Neural progenitor cell (in vitro differentiated cells): ENCODE measurements at regions not wholly inside any gene's neighbourhood (a gene's known extent, or its start where the extent isn't known, plus 50 kb on each side); places are given as distances from the start of the nearest gene placed in this dataset.

Experiments used
- DNase-seq: peaks from one replicate; pipeline ENCODE4 v3.0.0-alpha.2; 2016; ENCODE audit warnings: low spot score
- H2AFZ ChIP-seq: fragments of 200-600 bp; sonication (generic); replicated peaks from 2 replicates; pipeline ENCODE4 v1.6.1; 2016; ENCODE audit warnings: antibody characterized with exemption
- H3F3A ChIP-seq: fragments of 200-600 bp; sonication (generic); 2 replicates; pipeline ENCODE4 v1.6.1; 2016; ENCODE audit warnings: antibody characterized with exemption, low read depth
- H3K27ac ChIP-seq: fragments of 200-600 bp; sonication (generic); 2 replicates; pipeline ENCODE4 v1.5.1; 2016; ENCODE audit warnings: mild to moderate bottlenecking
- H3K27me3 ChIP-seq: fragments of 200-600 bp; sonication (generic); 2 replicates; pipeline ENCODE4 v1.6.1; 2016; ENCODE audit warnings: mild to moderate bottlenecking, moderate library complexity
- H3K36me3 ChIP-seq: fragments of 200-600 bp; sonication (generic); 2 replicates; pipeline ENCODE4 v1.5.1; 2016
- H3K4me1 ChIP-seq: fragments of 200-600 bp; sonication (generic); 2 replicates; pipeline ENCODE4 v1.6.1; 2016; ENCODE audit warnings: mixed run types
- H3K4me2 ChIP-seq: fragments of 200-600 bp; sonication (generic); 2 replicates; pipeline ENCODE4 v1.6.1; 2016
- H3K4me3 ChIP-seq: fragments of 200-600 bp; sonication (generic); 2 replicates; pipeline ENCODE4 v1.5.1; 2016
- H3K79me2 ChIP-seq: fragments of 200-600 bp; sonication (generic); 2 replicates; pipeline ENCODE4 v1.6.1; 2016; ENCODE audit warnings: low read depth
- H3K9ac ChIP-seq: fragments of 200-600 bp; sonication (generic); 2 replicates; pipeline ENCODE4 v1.6.1; 2016
- H3K9me3 ChIP-seq: fragments of 200-600 bp; sonication (generic); 2 replicates; pipeline ENCODE4 v1.5.1; 2016; ENCODE audit warnings: low read depth
- H4K20me1 ChIP-seq: fragments of 200-600 bp; sonication (generic); 2 replicates; pipeline ENCODE4 v1.6.1; 2016; ENCODE audit warnings: low read depth
- H3K27ac Mint-ChIP-seq: 3 replicates; pipeline ENCODE4 v1.8.0; 2021; ENCODE audit warnings: mixed read lengths
- H3K27me3 Mint-ChIP-seq: 2 replicates; pipeline ENCODE4 v1.8.0; 2022; ENCODE audit warnings: low read depth, mild to moderate bottlenecking, inconsistent platforms, moderate library complexity, mixed read lengths; ENCODE audit not compliant: insufficient read depth
- H3K36me3 Mint-ChIP-seq: 3 replicates; pipeline ENCODE4 v1.8.0; 2021; ENCODE audit warnings: mixed read lengths
- H3K4me1 Mint-ChIP-seq: 3 replicates; pipeline ENCODE4 v1.8.0; 2021; ENCODE audit warnings: mixed read lengths
- H3K4me3 Mint-ChIP-seq: 3 replicates; pipeline ENCODE4 v1.8.0; 2021; ENCODE audit warnings: mild to moderate bottlenecking, moderate library complexity, mixed read lengths
- H3K9me3 Mint-ChIP-seq: 3 replicates; pipeline ENCODE4 v1.8.0; 2020; ENCODE audit warnings: mixed read lengths
- EZH2 ChIP-seq: fragments of 200-600 bp; sonication (generic); IDR thresholded peaks from 2 replicates; pipeline ENCODE4 v1.6.1; 2017; ENCODE audit warnings: antibody characterized with exemption, mild to moderate bottlenecking, moderate library complexity
- EZH2phosphoT487 ChIP-seq: fragments of 200-600 bp; sonication (generic); IDR thresholded peaks from 2 replicates; pipeline ENCODE4 v1.6.1; 2017; ENCODE audit warnings: antibody characterized with exemption
- TF ChIP-seq, protein P1 (sequence below): fragments of 200-600 bp; sonication (generic); IDR thresholded peaks from 2 replicates; pipeline ENCODE4 v1.5.1; 2017; ENCODE audit warnings: antibody characterized with exemption, mild to moderate bottlenecking

GRCh38 chr7:155886391-155887173 lies 74.3 kb upstream of the SHH start:
- TF ChIP-seq, protein P1, sequence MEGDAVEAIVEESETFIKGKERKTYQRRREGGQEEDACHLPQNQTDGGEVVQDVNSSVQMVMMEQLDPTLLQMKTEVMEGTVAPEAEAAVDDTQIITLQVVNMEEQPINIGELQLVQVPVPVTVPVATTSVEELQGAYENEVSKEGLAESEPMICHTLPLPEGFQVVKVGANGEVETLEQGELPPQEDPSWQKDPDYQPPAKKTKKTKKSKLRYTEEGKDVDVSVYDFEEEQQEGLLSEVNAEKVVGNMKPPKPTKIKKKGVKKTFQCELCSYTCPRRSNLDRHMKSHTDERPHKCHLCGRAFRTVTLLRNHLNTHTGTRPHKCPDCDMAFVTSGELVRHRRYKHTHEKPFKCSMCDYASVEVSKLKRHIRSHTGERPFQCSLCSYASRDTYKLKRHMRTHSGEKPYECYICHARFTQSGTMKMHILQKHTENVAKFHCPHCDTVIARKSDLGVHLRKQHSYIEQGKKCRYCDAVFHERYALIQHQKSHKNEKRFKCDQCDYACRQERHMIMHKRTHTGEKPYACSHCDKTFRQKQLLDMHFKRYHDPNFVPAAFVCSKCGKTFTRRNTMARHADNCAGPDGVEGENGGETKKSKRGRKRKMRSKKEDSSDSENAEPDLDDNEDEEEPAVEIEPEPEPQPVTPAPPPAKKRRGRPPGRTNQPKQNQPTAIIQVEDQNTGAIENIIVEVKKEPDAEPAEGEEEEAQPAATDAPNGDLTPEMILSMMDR, result no peak
- TF ChIP-seq EZH2 (no peak), EZH2phosphoT487 (no peak)
- Histone ChIP-seq H3K27ac (no peak overlapping the region), H2AFZ (no peak overlapping the region), H3K27me3 (no peaks in the 10 kb centered on the region), H4K20me1 (no peaks in the 10 kb centered on the region), H3K36me3 (no peaks in the 10 kb centered on the region), H3K9me3 (no peaks in the 10 kb centered on the region), H3K9ac (no peak overlapping the region), H3K4me1 (peaks cover 9% of the 10 kb centered on the region), H3K4me2 (no peak overlapping the region), H3K4me3 (no peak overlapping the region), H3F3A (no peaks in the 10 kb centered on the region), H3K79me2 (no peaks in the 10 kb centered on the region)
- Mint-ChIP-seq H3K27ac (no peak overlapping the region), H3K9me3 (peaks cover 15% of the 10 kb centered on the region), H3K27me3 (peaks cover 2% of the 10 kb centered on the region), H3K4me1 (peaks cover 13% of the 10 kb centered on the region), H3K36me3 (no peaks in the 10 kb centered on the region), H3K4me3 (no peak overlapping the region)
- no peak for DNase-seq

GRCh38 chr7:155885167-155886155 lies 73.2 kb upstream of the SHH start:
- Mint-ChIP-seq H3K4me1 (peaks cover 13% of the 10 kb centered on the region), H3K9me3 (peaks cover 12% of the 10 kb centered on the region), H3K4me3 (no peak overlapping the region), H3K36me3 (no peaks in the 10 kb centered on the region), H3K27me3 (peaks cover 2% of the 10 kb centered on the region), H3K27ac (peak overlapping the region; percentile 36)
- Histone ChIP-seq H3K4me1 (peaks cover 9% of the 10 kb centered on the region), H3K9me3 (no peaks in the 10 kb centered on the region), H3K27me3 (no peaks in the 10 kb centered on the region), H3K4me2 (no peak overlapping the region), H4K20me1 (no peaks in the 10 kb centered on the region), H2AFZ (peak overlapping the region; percentile 90), H3K79me2 (no peaks in the 10 kb centered on the region), H3K36me3 (no peaks in the 10 kb centered on the region), H3K4me3 (no peak overlapping the region), H3K9ac (no peak overlapping the region), H3K27ac (no peak overlapping the region), H3F3A (no peaks in the 10 kb centered on the region)
- peak; percentile 45 for DNase-seq
- TF ChIP-seq EZH2phosphoT487 (no peak), EZH2 (no peak)
- TF ChIP-seq, protein P1, result no peak

DNA sequence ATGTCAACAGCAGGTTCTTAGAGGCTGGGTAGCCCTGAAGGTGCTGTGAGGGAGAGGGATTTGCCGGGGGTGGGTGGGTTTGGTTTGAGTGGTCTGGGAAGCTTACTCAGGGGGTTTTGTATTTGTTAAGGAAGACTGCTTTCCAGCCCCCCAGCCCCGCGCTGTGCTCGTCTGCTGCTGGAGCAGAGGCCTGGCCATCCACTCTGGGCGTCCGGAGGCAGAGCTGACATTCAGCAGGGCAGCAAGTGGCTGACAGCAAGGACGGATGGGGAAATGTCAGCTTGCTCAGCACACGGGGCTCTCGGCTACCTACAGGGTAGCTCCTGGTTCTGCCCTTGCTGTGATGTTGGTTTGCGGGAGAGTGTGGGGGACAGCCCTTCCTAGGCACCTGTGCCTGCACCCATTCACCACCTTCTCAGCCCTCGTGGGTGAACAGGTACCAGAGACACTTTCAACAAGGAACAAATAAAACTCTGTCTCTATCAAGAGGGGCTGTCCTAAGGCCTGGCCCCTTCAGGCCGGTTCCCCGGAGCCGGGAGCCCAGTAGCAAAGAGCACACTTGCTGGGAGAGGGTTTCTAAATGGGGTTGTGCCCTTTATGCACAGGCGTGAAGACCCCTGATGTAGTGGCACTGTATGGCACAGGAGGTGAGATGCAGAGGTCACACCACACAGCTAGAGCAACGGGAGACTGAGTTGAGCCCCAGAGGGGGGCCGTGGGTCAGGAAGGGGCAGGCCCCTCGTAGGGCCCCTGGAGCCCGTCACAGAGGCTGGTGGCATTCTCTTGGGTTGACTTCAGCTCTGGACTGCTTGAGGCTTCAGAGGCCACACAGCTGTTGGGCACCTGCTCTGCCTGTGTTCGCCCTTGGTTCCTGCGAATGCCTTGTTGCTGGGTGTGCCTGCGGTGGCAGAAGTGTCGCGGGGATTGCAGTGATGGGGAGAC lies 72.2 kb upstream of the SHH start:
- Histone ChIP-seq H4K20me1 (no peaks in the 10 kb centered on the region), H3K9ac (no peak overlapping the region), H3K79me2 (no peaks in the 10 kb centered on the region), H3K36me3 (no peaks in the 10 kb centered on the region), H3K4me1 (peaks cover 9% of the 10 kb centered on the region), H3F3A (no peaks in the 10 kb centered on the region), H3K27ac (no peak overlapping the region), H3K27me3 (no peaks in the 10 kb centered on the region), H2AFZ (peak overlapping the region; percentile 90), H3K4me2 (no peak overlapping the region), H3K9me3 (no peaks in the 10 kb centered on the region), H3K4me3 (no peak overlapping the region)
- TF ChIP-seq EZH2phosphoT487, result no peak
- no peak for TF ChIP-seq EZH2
- TF ChIP-seq, protein P1, result no peak
- Mint-ChIP-seq H3K4me1 (peaks cover 13% of the 10 kb centered on the region), H3K4me3 (no peak overlapping the region), H3K27me3 (peaks cover 2% of the 10 kb centered on the region), H3K27ac (peak overlapping the region; percentile 50), H3K9me3 (peaks cover 12% of the 10 kb centered on the region), H3K36me3 (no peaks in the 10 kb centered on the region)
- no peak for DNase-seq
